ENCODE measurements at regions not wholly inside any gene's neighbourhood (a gene's known extent, or its start where the extent isn't known, plus 50 kb on each side); places are given as distances from the start of the nearest gene placed in this dataset.

GRCh38 chr5:9774472-9775079, 144.4 kb upstream of the TAS2R1 start:
- no peak for TF ChIP-seq CTCF (IDR thresholded peaks at IDR 0.05)

GRCh38 chr5:9771079-9771478, 140.9 kb upstream of the TAS2R1 start:
- TF ChIP-seq CTCF (IDR thresholded peaks at IDR 0.05): no peak

- TF ChIP-seq CTCF (IDR thresholded peaks at IDR 0.05): no peak
Observed at GRCh38 chr5:9766581-9766980, 136.4 kb upstream of the TAS2R1 start.

- no peak for TF ChIP-seq CTCF (IDR thresholded peaks at IDR 0.05)
Observed at GRCh38 chr5:9765419-9766140, 135.4 kb upstream of the TAS2R1 start.

GRCh38 chr5:9761706-9762105, 131.6 kb upstream of the TAS2R1 start:
- no peak for TF ChIP-seq CTCF (IDR thresholded peaks at IDR 0.05)

- TF ChIP-seq CTCF (IDR thresholded peaks at IDR 0.05): no peak
Observed at GRCh38 chr5:9743507-9743906, 113.4 kb upstream of the TAS2R1 start.

GRCh38 chr5:9742848-9743247, 112.7 kb upstream of the TAS2R1 start:
- no peak for TF ChIP-seq CTCF (IDR thresholded peaks at IDR 0.05)

Measured in LNCAP (cell line).